Endothelial cell of umbilical vein (primary cell): ENCODE measurements at regions not wholly inside any gene's neighbourhood (a gene's known extent, or its start where the extent isn't known, plus 50 kb on each side); places are given as distances from the start of the nearest gene placed in this dataset.
"Not testable (repeated sequence)": the region's sequence is repeated elsewhere in the genome, so short reads cannot be mapped to it uniquely, and the experiment has no call there.

Experiments
- BruUV-seq: library from RNA; stranded (reverse); fragments of 400-500 nt; replicated peaks from 2 replicates; lab custom pipeline; 2021; lab: Mats Ljungman, UMichigan
- CTCF ChIA-PET: fragments of 300-600, 350-600 bp; sonication (Branson Sonifier 250); formaldehyde crosslinking; loops from one replicate; lab custom pipeline; 2021; ENCODE audit warnings: antibody characterized with exemption, inconsistent platforms; lab: Charles Lee
- POLR2A ChIA-PET: fragments of 300-600, 350-600 bp; sonication (Branson Sonifier 250); formaldehyde crosslinking; loops from one replicate; lab custom pipeline; 2021; ENCODE audit warnings: antibody characterized with exemption, inconsistent platforms; lab: Charles Lee
- DNase-seq: peaks from one replicate; pipeline ENCODE4 v3.0.0-alpha.2; 2011; ENCODE audit warnings: low read depth, low spot score
- FAIRE-seq: peaks from 2 replicates; lab custom pipeline; 2011; peaks lifted over from hg19 to GRCh38; lab: Jason Lieb, UNC
- H2AFZ ChIP-seq: 2 replicates; pipeline ENCODE4 v1.6.0; 2012; ENCODE audit warnings: low read depth, low read length, control low read depth, inconsistent platforms
- H3K27ac ChIP-seq: 2 replicates; pipeline ENCODE4 v1.5.1; 2011; ENCODE audit warnings: low read depth, mild to moderate bottlenecking, control low read depth, low read length, moderate library complexity; ENCODE audit not compliant: insufficient read depth
- H3K27me3 ChIP-seq, 2 experiments: 2 replicates each; pipeline versions ENCODE4 v1.6.0 to v1.6.1; 2011; ENCODE audit warnings: low read length in 2 of 2, mixed read lengths in 1 of 2; ENCODE audit not compliant: control insufficient read depth in 2 of 2, insufficient read depth in 2 of 2
- H3K36me3 ChIP-seq, 2 experiments: 2 replicates in 1 of 2; 3 replicates in 1 of 2; pipeline ENCODE4 v1.5.1; 2011; ENCODE audit warnings: low read length in 2 of 2, mild to moderate bottlenecking in 1 of 2, moderate library complexity in 1 of 2; ENCODE audit not compliant: control insufficient read depth in 2 of 2, insufficient read depth in 2 of 2; ENCODE audit errors: extremely low read depth in 1 of 2
- H3K4me1 ChIP-seq: 3 replicates; pipeline ENCODE4 v1.5.1; 2011; ENCODE audit warnings: mild to moderate bottlenecking, low read length; ENCODE audit not compliant: control insufficient read depth, insufficient read depth; ENCODE audit errors: extremely low read depth
- H3K4me2 ChIP-seq: 2 replicates; pipeline ENCODE4 v1.6.1; 2011; ENCODE audit warnings: low read length, control low read depth, mixed read lengths; ENCODE audit not compliant: insufficient read depth
- H3K4me3 ChIP-seq, 3 experiments: fragments of 200-600 bp in 1 of 3; sonication (generic), shearing (Covaris generic) in 1 of 3; replicated peaks in 1 of 3; 2 replicates each; pipeline ENCODE4 v1.5.1; 2011 to 2016; ENCODE audit warnings: control low read depth in 3 of 3, low read length in 3 of 3, mild to moderate bottlenecking in 2 of 3, inconsistent platforms in 1 of 3, low read depth in 1 of 3, moderate library complexity in 1 of 3; ENCODE audit not compliant: insufficient read depth in 1 of 3
- H3K79me2 ChIP-seq: 2 replicates; pipeline ENCODE4 v1.6.0; 2012; ENCODE audit warnings: low read length, inconsistent platforms; ENCODE audit not compliant: control insufficient read depth, insufficient read depth
- H3K9ac ChIP-seq: replicated peaks from 2 replicates; pipeline ENCODE3; 2011; ENCODE audit warnings: low read length, control low read depth; ENCODE audit not compliant: insufficient read depth; ENCODE audit errors: extremely low read depth
- H3K9me1 ChIP-seq: replicated peaks from 3 replicates; pipeline ENCODE4 v1.6.0; 2011; ENCODE audit warnings: mild to moderate bottlenecking, low read length; ENCODE audit not compliant: control insufficient read depth, insufficient read depth; ENCODE audit errors: extremely low read depth
- H3K9me3 ChIP-seq: replicated peaks from 2 replicates; pipeline ENCODE4 v1.5.1; 2012; ENCODE audit warnings: low read length, inconsistent platforms; ENCODE audit not compliant: control insufficient read depth, insufficient read depth
- H4K20me1 ChIP-seq: replicated peaks from 2 replicates; pipeline ENCODE3; 2011; ENCODE audit warnings: mild to moderate bottlenecking, low read length; ENCODE audit not compliant: control insufficient read depth, insufficient read depth; ENCODE audit errors: extremely low read depth
- FOS ChIP-seq: IDR thresholded peaks from 2 replicates; pipeline ENCODE4 v1.6.1; 2011; ENCODE audit warnings: mild to moderate bottlenecking, low read length, moderate library complexity, borderline replicate concordance; ENCODE audit not compliant: insufficient read depth
- dilution Hi-C: fragments of 300-500 bp; cut with MboI; formaldehyde crosslinking; loops from one replicate; pipeline ENCODE4 v1.15.0; 2019; ENCODE audit warnings: low sequenced_read_pairs; ENCODE audit not compliant: extremely low pct_ligation_motif_present
- intact Hi-C: fragments of 100-400 bp; cut with micrococcal nuclease; formaldehyde crosslinking; loops from one replicate; pipeline ENCODE4 v1.10.0; 2022

DNA sequence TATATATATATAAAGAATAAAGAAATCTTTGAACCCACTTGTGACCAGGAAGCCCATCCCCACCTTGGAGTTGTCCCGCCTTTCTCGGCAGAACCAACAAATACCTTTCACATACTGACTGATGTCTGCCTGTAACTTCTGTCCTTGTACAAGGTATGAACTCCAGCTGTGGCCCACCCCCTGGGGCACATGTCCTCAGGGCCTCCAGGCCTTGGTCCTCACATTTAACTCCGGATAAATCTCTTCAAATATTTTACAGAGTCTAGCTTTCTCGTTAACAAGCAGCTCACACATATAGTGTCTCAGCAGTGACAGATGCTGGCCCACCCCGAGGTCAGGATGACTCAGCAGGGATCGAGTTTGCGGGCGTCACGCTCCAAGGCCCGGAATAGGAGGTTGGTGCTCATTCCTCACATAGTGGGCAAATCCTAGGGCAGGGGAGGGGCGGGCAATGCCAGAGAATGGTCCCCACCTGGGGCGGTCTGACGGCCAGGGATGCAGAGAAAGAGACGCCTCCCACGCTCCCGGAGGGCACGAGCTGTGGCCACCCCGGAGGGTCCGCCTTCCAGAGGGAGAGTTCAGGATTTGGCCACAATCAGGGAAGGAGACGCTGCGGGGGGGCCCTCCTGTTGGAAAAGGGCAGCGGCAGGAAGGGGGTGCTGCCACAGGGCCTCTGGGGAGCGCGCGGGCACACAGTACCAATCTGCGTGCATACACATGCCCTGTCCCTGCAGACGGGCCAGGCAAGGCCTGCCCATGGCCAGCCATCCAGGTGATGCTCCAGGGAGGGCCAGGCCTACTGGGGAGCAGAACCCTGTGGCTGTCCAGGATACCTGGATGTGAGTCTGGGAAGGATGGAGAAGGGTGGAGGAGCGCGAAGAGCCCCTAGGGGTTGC is 87.8 kb upstream of the METTL9 start:
- H3K4me1 ChIP-seq, H3K36me3 ChIP-seq, H4K20me1 ChIP-seq, H3K4me3 ChIP-seq, H3K27me3 ChIP-seq, DNase-seq, BruUV-seq, H3K9me3 ChIP-seq, H3K9ac ChIP-seq, H3K9me1 ChIP-seq, H2AFZ ChIP-seq, POLR2A ChIA-PET, dilution Hi-C loops, CTCF ChIA-PET, H3K4me2 ChIP-seq, intact Hi-C loops: not testable (repeated sequence)
- peak; percentile 89 for FAIRE-seq
- peak; percentile 19 for TF ChIP-seq FOS
- Histone ChIP-seq H3K79me2 (peaks cover 96% of the 10 kb centered on the region), H3K27ac (peak overlapping the region; percentile 60)

DNA sequence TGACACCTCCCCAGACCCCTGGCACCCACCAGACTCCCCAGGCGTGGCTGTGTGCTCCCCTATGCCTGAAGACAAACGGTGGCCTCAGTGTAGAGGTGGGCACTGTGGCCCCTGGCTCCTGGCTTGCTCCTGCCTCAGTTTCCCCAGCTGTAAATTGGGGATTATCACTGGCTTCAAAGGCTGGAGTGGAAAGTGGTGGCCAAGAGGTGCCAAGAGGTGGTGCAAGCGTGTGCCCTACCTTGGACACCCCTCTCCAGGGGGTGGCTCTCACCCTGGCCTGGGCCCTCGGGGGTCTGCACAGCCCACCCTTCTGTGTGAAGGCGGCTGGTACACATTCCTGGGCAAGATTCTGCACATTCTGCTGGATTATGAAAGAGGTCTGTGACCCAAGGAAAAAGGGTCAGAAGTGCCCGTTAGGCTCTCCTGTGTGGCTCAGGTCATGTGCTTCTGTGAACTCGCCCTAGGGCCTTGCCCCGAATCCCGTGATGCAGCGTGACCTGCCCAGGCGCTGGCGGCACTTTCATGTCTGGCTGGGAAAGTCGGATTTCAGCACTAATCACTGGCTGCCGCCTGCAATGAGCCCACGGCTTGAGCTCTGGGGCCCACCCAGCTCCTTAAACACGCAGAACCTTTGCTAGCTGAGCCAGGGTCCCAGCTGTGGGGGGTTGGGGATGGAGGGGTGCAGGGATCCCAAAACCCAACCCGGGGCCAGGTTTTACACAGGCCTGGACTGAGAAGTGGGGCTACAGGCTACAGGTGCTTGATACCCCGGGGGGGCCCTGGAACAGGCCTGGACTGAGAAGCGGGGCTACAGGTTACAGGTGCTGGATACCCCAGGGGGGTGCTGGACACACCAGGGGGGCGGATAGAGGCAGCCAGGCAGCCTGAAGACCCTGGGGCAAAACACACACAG is 86.8 kb upstream of the METTL9 start:
- BruUV-seq, H3K4me3 ChIP-seq, H3K36me3 ChIP-seq, H4K20me1 ChIP-seq, DNase-seq, H3K9me3 ChIP-seq, H2AFZ ChIP-seq, H3K4me2 ChIP-seq, FAIRE-seq, H3K9ac ChIP-seq, H3K4me1 ChIP-seq, H3K27me3 ChIP-seq, intact Hi-C loops, dilution Hi-C loops, H3K9me1 ChIP-seq, CTCF ChIA-PET, POLR2A ChIA-PET: not testable (repeated sequence)
- Histone ChIP-seq H3K27ac (peak overlapping the region; percentile 60), H3K79me2 (peaks cover 93% of the 10 kb centered on the region)

- H3K9me1 ChIP-seq, H3K27me3 ChIP-seq, H4K20me1 ChIP-seq, intact Hi-C loops, CTCF ChIA-PET, dilution Hi-C loops, H2AFZ ChIP-seq, FAIRE-seq, H3K9me3 ChIP-seq, H3K27ac ChIP-seq, H3K4me3 ChIP-seq, H3K36me3 ChIP-seq, H3K9ac ChIP-seq, DNase-seq, POLR2A ChIA-PET, H3K4me2 ChIP-seq, BruUV-seq: not testable (repeated sequence)
- Histone ChIP-seq H3K79me2 (peaks cover 91% of the 10 kb centered on the region), H3K4me1 (peaks cover 14% of the 10 kb centered on the region)
Observed at GRCh38 chr16:21513337-21513741, 86.0 kb upstream of the METTL9 start.
